Suprapubic skin (tissue), 4 donors: ENCODE measurements at regions not wholly inside any gene's neighbourhood (a gene's known extent, or its start where the extent isn't known, plus 50 kb on each side); places are given as distances from the start of the nearest gene placed in this dataset.

Source experiments
- CTCF ChIP-seq, 2 donors: fragments of 200-600 bp in 1 of 2; fragments of 450-650 bp in 1 of 2; sonication (generic) in 1 of 2; IDR thresholded peaks; one replicate each; pipeline ENCODE4 v1.5.1; 2016 to 2019; ENCODE audit warnings: antibody characterized with exemption in 2 of 2, mild to moderate bottlenecking in 1 of 2, moderate library complexity in 1 of 2
- EP300 ChIP-seq: sonication (generic); formaldehyde crosslinking; IDR thresholded peaks from one replicate; pipeline ENCODE4 v1.6.1; 2017; ENCODE audit warnings: antibody characterized with exemption
- POLR2A ChIP-seq, 2 donors: fragments of 450-650 bp; IDR thresholded peaks; one replicate each; pipeline ENCODE4 v1.6.1; 2017; ENCODE audit warnings: antibody characterized with exemption in 2 of 2, mild to moderate bottlenecking in 2 of 2, moderate library complexity in 2 of 2
- POLR2AphosphoS5 ChIP-seq, 3 donors: sonication (generic); formaldehyde crosslinking; IDR thresholded peaks; one replicate each; pipeline ENCODE4 v1.6.1; 2017; ENCODE audit warnings: antibody characterized with exemption in 3 of 3

GRCh38 chr10:44184633-44185314 lies 200.1 kb downstream of the CXCL12 start:
- no peak for TF ChIP-seq CTCF (IDR thresholded peaks at IDR 0.05)
- no peak for TF ChIP-seq POLR2A (IDR thresholded peaks at IDR 0.05)
- no peak for TF ChIP-seq POLR2AphosphoS5 (IDR thresholded peaks at IDR 0.05)
- no peak for TF ChIP-seq EP300
